ENCODE measurements at regions not wholly inside any gene's neighbourhood (a gene's known extent, or its start where the extent isn't known, plus 50 kb on each side); places are given as distances from the start of the nearest gene placed in this dataset.
"Not testable (repeated sequence)": the region's sequence is repeated elsewhere in the genome, so short reads cannot be mapped to it uniquely, and the experiment has no call there.

GRCh38 chr21:15978215-15978738 is 248.5 kb downstream of the USP25 start:
- Histone ChIP-seq H3K4me3 (ENCODE audit: low read depth, low read length) (no peak overlapping the region), H3K9me3 (ENCODE audit: control insufficient read depth, insufficient read depth, low read depth, low read length) (no peaks in the 10 kb centered on the region), H3K36me3 (ENCODE audit: control insufficient read depth, insufficient read depth, low read length) (no peaks in the 10 kb centered on the region), H3K4me1 (ENCODE audit: control insufficient read depth, insufficient read depth, low read length) (peaks cover 19% of the 10 kb centered on the region), H3K27me3 (ENCODE audit: control insufficient read depth, insufficient read depth, low read length) (no peaks in the 10 kb centered on the region), H3K27ac (ENCODE audit: low read depth, low read length) (peak overlapping the region; percentile 32; the same call in 1 of the 2 replicates), H3K9ac (ENCODE audit: low read length) (no peak overlapping the region)

GRCh38 chr21:15979493-15979892 is 249.7 kb downstream of the USP25 start:
- H3K4me1 ChIP-seq (ENCODE audit: control insufficient read depth, insufficient read depth, low read length): peaks cover 19% of the 10 kb centered on the region
- H3K4me3 ChIP-seq (ENCODE audit: low read depth, low read length); H3K27me3 ChIP-seq (ENCODE audit: control insufficient read depth, insufficient read depth, low read length); H3K9me3 ChIP-seq (ENCODE audit: control insufficient read depth, insufficient read depth, low read depth, low read length); H3K9ac ChIP-seq (ENCODE audit: low read length); H3K36me3 ChIP-seq (ENCODE audit: control insufficient read depth, insufficient read depth, low read length): not testable (repeated sequence)
- peak overlapping the region; percentile 32; the same call in 1 of the 2 replicates for H3K27ac ChIP-seq (ENCODE audit: low read depth, low read length)

GRCh38 chr21:15986277-15986676 is 256.5 kb downstream of the USP25 start:
- Histone ChIP-seq H3K36me3 (ENCODE audit: control insufficient read depth, insufficient read depth, low read length) (no peaks in the 10 kb centered on the region), H3K27me3 (ENCODE audit: control insufficient read depth, insufficient read depth, low read length) (no peaks in the 10 kb centered on the region), H3K4me3 (ENCODE audit: low read depth, low read length) (no peak overlapping the region), H3K9ac (ENCODE audit: low read length) (no peak overlapping the region), H3K9me3 (ENCODE audit: control insufficient read depth, insufficient read depth, low read depth, low read length) (peaks cover 3% of the 10 kb centered on the region; the same call in 1 of the 2 replicates), H3K4me1 (ENCODE audit: control insufficient read depth, insufficient read depth, low read length) (no peaks in the 10 kb centered on the region), H3K27ac (ENCODE audit: low read depth, low read length) (no peak overlapping the region)

- Histone ChIP-seq H3K9me3 (ENCODE audit: control insufficient read depth, insufficient read depth, low read depth, low read length) (no peaks in the 10 kb centered on the region), H3K4me3 (ENCODE audit: low read depth, low read length) (no peak overlapping the region), H3K36me3 (ENCODE audit: control insufficient read depth, insufficient read depth, low read length) (no peaks in the 10 kb centered on the region), H3K4me1 (ENCODE audit: control insufficient read depth, insufficient read depth, low read length) (no peaks in the 10 kb centered on the region), H3K27ac (ENCODE audit: low read depth, low read length) (no peak overlapping the region), H3K27me3 (ENCODE audit: control insufficient read depth, insufficient read depth, low read length) (no peaks in the 10 kb centered on the region), H3K9ac (ENCODE audit: low read length) (no peak overlapping the region)
These were observed 262.4 kb downstream of the USP25 start for GRCh38 chr21:15992171-15992570.

GRCh38 chr21:15993951-15994350 is 264.2 kb downstream of the USP25 start:
- H3K4me1 ChIP-seq (ENCODE audit: control insufficient read depth, insufficient read depth, low read length): no peaks in the 10 kb centered on the region
- no peak overlapping the region for H3K9ac ChIP-seq (ENCODE audit: low read length)
- no peaks in the 10 kb centered on the region for H3K27me3 ChIP-seq (ENCODE audit: control insufficient read depth, insufficient read depth, low read length)
- no peak overlapping the region for H3K27ac ChIP-seq (ENCODE audit: low read depth, low read length)
- H3K4me3 ChIP-seq (ENCODE audit: low read depth, low read length): no peak overlapping the region
- H3K9me3 ChIP-seq (ENCODE audit: control insufficient read depth, insufficient read depth, low read depth, low read length): no peaks in the 10 kb centered on the region
- H3K36me3 ChIP-seq (ENCODE audit: control insufficient read depth, insufficient read depth, low read length): no peaks in the 10 kb centered on the region

GRCh38 chr21:15999741-16000140 is 270.0 kb downstream of the USP25 start:
- Histone ChIP-seq H3K27ac (ENCODE audit: low read depth, low read length) (no peak overlapping the region), H3K9ac (ENCODE audit: low read length) (no peak overlapping the region), H3K4me3 (ENCODE audit: low read depth, low read length) (no peak overlapping the region), H3K36me3 (ENCODE audit: control insufficient read depth, insufficient read depth, low read length) (no peaks in the 10 kb centered on the region), H3K4me1 (ENCODE audit: control insufficient read depth, insufficient read depth, low read length) (no peaks in the 10 kb centered on the region), H3K9me3 (ENCODE audit: control insufficient read depth, insufficient read depth, low read depth, low read length) (no peaks in the 10 kb centered on the region), H3K27me3 (ENCODE audit: control insufficient read depth, insufficient read depth, low read length) (no peaks in the 10 kb centered on the region)

GRCh38 chr21:16002874-16003466 is 273.2 kb downstream of the USP25 start:
- Histone ChIP-seq H3K27ac (ENCODE audit: low read depth, low read length) (no peak overlapping the region), H3K9ac (ENCODE audit: low read length) (no peak overlapping the region), H3K4me1 (ENCODE audit: control insufficient read depth, insufficient read depth, low read length) (no peaks in the 10 kb centered on the region), H3K4me3 (ENCODE audit: low read depth, low read length) (no peak overlapping the region), H3K36me3 (ENCODE audit: control insufficient read depth, insufficient read depth, low read length) (no peaks in the 10 kb centered on the region), H3K9me3 (ENCODE audit: control insufficient read depth, insufficient read depth, low read depth, low read length) (no peaks in the 10 kb centered on the region), H3K27me3 (ENCODE audit: control insufficient read depth, insufficient read depth, low read length) (no peaks in the 10 kb centered on the region)

GRCh38 chr21:16004086-16004485 is 274.3 kb downstream of the USP25 start:
- H3K4me1 ChIP-seq (ENCODE audit: control insufficient read depth, insufficient read depth, low read length): no peaks in the 10 kb centered on the region
- no peak overlapping the region for H3K9ac ChIP-seq (ENCODE audit: low read length)
- no peaks in the 10 kb centered on the region for H3K27me3 ChIP-seq (ENCODE audit: control insufficient read depth, insufficient read depth, low read length)
- H3K9me3 ChIP-seq (ENCODE audit: control insufficient read depth, insufficient read depth, low read depth, low read length): no peaks in the 10 kb centered on the region
- no peak overlapping the region for H3K4me3 ChIP-seq (ENCODE audit: low read depth, low read length)
- no peaks in the 10 kb centered on the region for H3K36me3 ChIP-seq (ENCODE audit: control insufficient read depth, insufficient read depth, low read length)
- H3K27ac ChIP-seq (ENCODE audit: low read depth, low read length): no peak overlapping the region

- Histone ChIP-seq H3K4me1 (ENCODE audit: control insufficient read depth, insufficient read depth, low read length) (no peaks in the 10 kb centered on the region), H3K9ac (ENCODE audit: low read length) (no peak overlapping the region), H3K27me3 (ENCODE audit: control insufficient read depth, insufficient read depth, low read length) (no peaks in the 10 kb centered on the region), H3K36me3 (ENCODE audit: control insufficient read depth, insufficient read depth, low read length) (no peaks in the 10 kb centered on the region), H3K4me3 (ENCODE audit: low read depth, low read length) (no peak overlapping the region), H3K9me3 (ENCODE audit: control insufficient read depth, insufficient read depth, low read depth, low read length) (no peaks in the 10 kb centered on the region), H3K27ac (ENCODE audit: low read depth, low read length) (no peak overlapping the region)
These were observed 274.7 kb downstream of the USP25 start for GRCh38 chr21:16004523-16004922.

- Histone ChIP-seq H3K36me3 (ENCODE audit: control insufficient read depth, insufficient read depth, low read length) (no peaks in the 10 kb centered on the region), H3K27me3 (ENCODE audit: control insufficient read depth, insufficient read depth, low read length) (no peaks in the 10 kb centered on the region), H3K9me3 (ENCODE audit: control insufficient read depth, insufficient read depth, low read depth, low read length) (no peaks in the 10 kb centered on the region), H3K9ac (ENCODE audit: low read length) (no peak overlapping the region), H3K27ac (ENCODE audit: low read depth, low read length) (no peak overlapping the region), H3K4me3 (ENCODE audit: low read depth, low read length) (no peak overlapping the region), H3K4me1 (ENCODE audit: control insufficient read depth, insufficient read depth, low read length) (no peaks in the 10 kb centered on the region)
These were observed 276.2 kb downstream of the USP25 start for GRCh38 chr21:16005996-16006395.

GRCh38 chr21:16007943-16008342 is 278.2 kb downstream of the USP25 start:
- Histone ChIP-seq H3K4me3 (ENCODE audit: low read depth, low read length) (no peak overlapping the region), H3K27me3 (ENCODE audit: control insufficient read depth, insufficient read depth, low read length) (no peaks in the 10 kb centered on the region), H3K4me1 (ENCODE audit: control insufficient read depth, insufficient read depth, low read length) (no peaks in the 10 kb centered on the region), H3K9me3 (ENCODE audit: control insufficient read depth, insufficient read depth, low read depth, low read length) (no peaks in the 10 kb centered on the region), H3K36me3 (ENCODE audit: control insufficient read depth, insufficient read depth, low read length) (no peaks in the 10 kb centered on the region), H3K9ac (ENCODE audit: low read length) (no peak overlapping the region), H3K27ac (ENCODE audit: low read depth, low read length) (no peak overlapping the region)

Data from HUES6 (cell line).